ENCODE measurements at regions not wholly inside any gene's neighbourhood (a gene's known extent, or its start where the extent isn't known, plus 50 kb on each side); places are given as distances from the start of the nearest gene placed in this dataset.

DNA sequence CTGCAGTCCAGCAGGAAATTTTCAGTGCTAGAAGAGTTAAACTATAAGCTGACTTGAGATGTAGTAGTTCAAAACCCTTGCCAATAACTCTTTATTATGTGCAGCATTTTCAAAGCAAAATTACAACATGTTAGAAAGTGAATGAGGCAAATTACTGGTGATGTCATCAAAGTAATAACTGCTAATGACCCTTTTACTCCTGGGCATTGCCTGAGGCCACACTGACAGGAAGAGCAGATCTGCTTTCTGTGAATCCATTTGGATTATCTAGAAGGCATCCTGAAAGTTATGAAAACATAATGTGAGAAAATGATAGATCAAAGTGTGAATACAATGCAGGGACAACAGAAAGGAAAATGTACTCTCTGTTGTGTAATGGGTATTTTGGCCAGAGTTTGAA is 139.6 kb upstream of the TRIB2 start:
- DNase-seq = no peak

DNA sequence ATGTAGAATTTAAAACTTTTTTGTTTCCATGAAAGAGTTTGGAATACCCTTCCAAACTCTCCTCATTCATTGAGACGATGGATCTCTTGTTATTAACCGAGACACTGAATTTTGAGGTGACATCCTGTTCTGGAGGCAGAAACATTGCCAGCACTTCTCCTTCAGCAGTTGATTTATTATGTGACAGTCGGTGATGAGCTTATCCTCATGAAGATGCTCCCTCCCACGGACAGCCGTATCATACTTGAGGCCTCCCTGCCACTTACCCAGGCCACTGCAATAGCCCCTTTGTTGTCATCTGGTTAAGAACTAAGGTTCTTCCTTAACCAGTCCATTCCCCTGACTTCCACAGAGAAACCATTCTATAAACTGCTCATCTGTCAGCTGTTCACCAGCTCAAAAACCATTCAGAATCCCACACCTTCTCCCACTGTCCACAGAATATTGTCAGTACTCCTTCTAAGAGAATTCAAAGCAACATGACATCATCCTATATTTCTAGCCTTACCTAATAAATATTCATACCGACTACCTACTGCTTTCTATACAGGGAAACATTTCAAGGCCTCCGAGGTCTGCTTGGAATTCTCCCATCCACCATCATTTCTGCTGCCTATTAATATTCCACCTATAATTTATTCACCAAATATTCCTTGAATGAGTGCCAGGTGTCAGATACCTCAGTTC is 139.0 kb upstream of the TRIB2 start:
- DNase-seq = no peak

DNA sequence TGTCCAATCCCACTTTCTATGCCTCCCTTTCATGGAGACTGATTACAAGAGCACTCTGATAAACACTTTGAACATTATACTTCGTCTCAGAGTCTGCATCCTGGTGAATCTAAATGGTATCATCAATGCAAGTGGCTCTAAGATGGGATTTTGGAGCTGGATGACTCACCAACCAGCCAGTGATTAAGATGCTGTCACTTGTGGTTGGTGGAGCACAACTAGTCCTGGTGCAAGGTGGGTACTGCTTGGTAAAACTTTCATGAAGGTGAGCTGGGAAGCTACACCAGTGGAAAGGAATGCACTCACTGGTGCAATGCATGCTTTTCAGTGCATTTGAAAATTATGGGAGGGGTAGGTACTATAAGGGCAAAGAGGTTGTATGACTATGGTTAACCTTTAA is 137.7 kb upstream of the TRIB2 start:
- DNase-seq = no peak

DNA sequence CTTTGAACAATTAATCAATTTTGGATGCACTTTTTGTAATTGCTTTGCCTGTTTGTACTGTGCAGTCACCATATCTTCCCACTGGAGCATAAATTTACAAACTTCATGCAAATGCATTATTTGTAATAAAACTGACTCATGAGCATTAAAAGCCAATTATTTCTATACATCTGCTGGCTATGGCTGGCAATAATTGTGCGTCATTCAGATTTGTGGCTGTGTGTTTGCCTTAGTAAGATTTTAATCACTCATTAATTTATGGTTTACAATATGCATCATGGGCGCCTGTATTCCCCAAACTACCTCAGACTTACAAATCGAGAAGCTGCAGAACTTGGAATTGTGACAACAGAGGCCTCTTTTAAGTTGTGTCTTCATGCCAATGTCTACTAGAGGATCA is 132.4 kb upstream of the TRIB2 start:
- DNase-seq = no peak

DNA sequence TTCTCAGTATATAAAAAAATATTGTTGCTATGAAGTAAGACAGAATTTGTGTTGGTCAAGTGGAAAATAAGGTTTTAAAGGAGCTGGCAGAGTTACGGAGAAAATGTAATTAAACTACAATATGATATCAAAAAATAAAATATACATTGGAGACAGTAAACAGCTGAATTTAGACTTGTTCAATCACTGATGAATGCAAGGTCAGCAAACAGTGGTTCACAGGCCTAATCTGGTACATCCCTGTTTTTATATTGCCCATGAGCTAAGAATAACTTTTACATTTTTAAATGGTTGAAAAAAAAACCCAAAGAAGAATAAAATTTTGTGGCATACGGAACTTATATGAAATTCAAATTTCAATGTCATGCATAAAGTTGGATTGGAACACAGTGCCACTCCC is 131.0 kb upstream of the TRIB2 start:
- DNase-seq = no peak

DNA sequence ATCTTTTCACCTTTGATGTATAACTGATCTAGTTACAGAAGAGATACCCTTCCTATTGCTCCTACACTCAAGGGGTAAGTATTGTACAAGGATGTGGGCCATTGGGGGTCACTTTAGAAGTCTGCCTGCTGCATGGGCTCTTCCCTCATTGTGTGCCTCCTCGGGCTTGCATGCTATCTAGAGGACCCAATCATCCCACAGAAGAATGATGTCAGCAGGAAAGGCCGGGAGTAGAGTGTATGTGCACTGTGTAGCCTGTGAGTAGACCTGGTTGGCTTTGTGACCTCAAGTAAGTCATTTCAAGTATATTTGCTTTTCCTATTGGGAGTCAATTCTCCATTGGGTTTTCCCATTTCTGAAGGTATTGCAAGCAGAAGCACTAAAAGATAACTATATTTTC is 129.5 kb upstream of the TRIB2 start:
- DNase-seq = no peak

DNA sequence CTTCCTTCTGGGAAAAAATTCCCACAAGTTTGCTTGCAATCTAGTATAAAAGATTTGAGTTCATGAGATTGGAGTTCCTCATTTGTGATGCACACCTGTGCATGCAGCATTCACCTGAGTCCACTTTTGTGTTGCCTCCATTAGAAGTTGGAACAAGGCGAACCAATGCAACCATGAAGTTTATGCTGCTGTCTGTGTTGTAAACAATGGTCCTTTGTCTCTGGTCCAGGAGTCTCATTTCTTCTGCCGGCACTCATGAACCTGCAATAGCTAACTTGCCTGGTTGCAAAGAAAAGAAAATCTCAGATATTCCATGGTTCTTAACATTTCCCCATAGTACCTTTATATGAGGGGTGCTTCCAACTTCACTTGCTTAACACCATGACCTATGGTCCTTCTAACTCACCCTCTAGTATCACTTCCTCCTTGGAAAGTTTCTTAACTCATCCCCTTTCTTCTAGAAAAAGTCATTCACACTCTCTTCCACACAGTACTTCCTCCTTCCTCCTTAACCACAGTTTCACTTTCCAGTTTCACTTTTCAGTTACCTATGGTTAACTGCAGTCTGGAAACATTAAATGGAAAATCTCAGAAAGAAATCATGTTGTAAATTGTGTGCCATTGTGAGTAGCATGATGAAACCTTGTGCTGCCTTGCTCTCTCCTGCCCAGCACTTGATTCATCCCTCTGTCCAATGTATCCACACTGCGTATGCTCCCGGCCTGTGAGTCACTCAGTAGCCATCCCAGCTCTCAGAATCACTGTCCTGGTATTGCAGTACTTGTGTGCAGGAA is 128.8 kb upstream of the TRIB2 start:
- DNase-seq = peak in 1 of 2 experiments; percentile 8

DNA sequence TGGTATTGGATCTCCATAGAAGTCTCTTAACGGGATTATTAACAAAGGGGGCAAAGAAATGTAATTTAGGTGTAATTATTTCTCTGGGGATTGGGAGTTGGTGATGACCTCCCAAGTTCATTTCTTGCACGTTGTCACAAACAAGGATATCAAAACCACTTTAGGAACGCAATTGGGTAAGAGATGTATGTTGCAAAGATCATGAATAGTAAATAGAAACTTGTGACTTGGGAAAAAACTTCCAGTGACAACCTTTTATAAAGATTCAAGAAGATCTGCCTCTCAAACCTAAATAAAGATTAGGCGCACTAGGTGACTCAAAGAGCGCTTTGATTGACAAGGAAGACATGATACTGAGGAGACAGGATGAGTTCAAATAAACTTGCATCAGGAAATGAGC is 127.8 kb upstream of the TRIB2 start:
- DNase-seq = no peak

DNA sequence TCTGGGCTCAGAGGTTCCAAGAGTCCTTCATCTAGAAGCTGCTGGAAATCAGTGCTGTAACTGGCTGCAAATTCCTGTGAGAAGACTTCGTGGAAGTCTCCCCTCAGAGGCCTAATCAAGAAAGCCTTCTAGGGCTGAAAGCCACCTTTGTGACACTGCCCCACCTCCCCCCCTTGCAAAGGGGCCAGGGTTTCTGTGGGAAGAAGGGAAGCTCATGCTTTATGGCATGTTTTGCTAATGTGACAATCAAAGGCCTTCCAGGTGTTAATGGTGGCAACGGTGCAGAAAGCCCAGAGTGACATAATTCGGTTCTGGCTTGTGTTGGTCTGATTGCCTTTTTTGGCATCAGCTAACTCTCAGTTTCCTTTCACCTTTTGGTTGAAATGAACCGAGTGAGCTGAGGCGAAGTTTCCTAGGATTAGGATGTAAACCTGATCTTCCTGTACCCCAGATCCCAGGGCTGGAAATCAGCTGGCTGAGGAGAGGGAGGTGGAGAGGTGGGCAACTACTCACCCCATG is 126.9 kb upstream of the TRIB2 start:
- no peak for DNase-seq

DNA sequence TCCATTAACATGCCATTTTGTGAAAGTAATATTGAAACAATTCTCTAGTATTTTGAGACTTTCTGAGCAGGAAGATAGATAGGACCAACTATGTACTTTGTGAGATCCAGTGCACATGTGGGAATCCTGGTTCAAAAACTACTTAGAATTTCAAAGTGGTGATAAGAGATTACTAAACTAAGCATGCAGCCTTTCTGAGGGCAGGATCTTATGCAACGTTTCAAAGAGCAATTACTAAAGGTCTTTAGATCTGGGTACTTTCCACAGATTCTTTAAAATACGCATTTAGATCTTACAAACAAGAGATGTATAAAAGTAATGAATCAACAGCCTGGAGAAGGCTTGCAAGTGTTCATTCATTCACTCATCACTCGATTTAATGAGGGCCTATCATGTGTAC is 124.4 kb upstream of the TRIB2 start:
- no peak for DNase-seq

DNA sequence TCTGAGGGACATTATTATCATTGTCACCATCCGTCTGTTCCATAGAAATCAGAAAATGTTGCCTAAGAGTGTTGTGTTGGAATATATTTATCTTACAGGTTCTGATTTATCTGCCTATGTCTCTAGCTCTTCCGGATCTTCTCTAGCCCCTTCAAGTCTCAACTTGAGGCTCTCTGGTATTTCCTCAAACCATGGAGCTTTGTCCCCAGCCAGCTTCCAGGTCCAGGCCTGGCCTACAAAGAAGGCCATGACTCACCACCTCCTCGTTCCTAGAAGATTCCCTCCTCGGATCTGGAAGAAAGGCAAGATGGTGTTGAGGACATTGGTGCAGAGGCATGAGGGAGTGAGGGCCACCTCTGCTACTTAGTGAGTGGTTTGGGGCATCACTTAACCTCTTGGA is 122.1 kb upstream of the TRIB2 start:
- DNase-seq = no peak

DNA sequence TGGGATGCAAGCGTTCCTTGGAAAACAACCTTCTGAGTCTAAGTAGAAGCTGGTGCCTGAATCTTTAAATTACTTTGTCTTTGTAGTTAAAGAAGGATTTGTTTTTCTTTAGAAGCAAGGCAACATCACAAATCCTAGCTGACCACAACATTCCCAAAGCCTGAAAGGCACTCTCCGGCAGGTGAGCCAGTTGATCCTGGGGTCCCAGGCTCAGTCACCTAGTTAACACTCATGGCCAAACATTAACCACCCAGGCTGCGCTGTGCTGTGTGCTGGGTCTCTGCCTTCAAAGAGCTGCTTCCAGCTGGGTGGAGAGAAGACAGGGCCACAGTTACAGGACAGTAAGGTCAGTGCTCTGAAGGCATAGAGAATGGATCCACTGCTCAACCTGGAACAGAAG is 120.0 kb upstream of the TRIB2 start:
- DNase-seq = no peak

DNA sequence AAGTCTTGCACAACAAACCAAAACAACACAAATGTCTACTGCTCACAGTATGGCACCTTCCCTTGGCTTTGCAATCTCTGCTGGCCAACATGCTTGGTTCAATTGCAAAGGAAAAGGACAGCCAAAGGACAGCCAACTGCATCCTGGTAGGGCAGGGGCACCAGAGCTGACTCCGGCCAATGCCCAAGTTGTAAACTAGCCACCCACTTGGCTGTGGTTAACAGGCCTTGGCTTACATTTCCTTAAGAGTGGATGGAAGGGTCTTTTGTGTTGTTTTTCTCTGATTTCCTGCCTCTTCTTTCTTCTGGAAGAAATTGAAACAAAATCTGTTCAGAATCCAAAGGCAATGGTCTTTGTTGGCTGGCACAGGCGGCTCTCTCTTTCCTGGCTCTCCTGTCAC is 119.1 kb upstream of the TRIB2 start:
- DNase-seq = no peak

DNA sequence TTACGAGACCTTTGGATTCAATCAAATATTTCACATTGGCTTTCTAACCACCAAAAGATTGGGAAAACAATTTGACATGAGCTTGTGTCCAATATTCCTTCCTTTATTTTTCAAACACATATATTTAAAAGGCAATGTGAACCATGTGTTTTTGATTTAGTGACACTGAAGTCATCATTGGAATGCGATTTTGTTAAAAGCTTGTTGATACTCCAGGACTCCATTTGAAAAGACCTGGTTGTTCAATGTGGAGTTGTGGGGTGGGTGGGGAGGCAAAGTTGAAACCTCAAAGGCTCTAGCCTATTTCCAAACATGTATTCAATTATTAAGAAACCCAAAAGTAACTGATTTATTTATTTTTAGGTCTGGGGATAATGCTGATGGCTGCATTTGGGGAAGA is 114.1 kb upstream of the TRIB2 start:
- DNase-seq = no peak

DNA sequence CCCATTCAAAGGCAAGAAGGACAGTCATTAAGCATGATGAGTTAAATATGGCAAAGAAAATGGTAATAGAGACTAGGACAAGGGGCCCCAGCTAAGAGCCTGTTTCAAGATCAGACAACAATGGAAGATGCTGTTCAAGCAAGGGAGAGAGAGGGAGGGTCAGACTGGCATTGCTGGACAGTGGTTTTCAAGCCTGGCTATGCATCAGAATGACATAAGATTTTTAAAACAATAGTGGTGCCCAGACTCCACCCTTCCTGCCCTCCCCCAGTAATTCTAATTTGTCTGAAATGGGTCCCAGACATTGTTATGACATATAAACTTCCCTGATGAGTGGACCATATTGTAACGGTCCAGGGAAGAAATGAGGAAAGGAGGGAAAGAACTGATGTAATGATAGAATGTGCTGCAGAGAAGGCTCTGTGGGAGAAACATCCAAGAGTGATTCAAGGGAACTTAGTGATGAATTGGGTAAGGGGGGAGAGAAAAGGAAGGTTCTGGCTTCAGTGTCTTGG is 112.9 kb upstream of the TRIB2 start:
- no peak for DNase-seq

DNA sequence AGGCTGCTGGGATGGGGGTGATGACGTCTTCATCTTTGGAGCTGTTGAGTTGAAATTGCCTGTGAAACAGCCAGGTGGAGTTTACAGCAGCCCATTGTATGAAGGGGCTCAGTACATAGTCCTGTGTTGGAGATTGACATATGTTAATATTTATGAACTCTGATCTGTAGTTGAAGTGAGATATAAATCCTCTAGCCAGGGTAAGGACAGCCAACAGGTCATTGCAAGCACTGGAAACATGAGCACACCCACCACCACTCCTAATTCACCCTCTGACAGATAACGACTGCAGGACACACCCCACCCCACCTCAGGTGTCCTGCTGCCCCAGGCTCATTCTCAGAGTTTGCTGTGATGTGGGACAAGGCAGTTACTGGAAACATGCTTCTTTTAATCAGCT is 112.4 kb upstream of the TRIB2 start:
- no peak for DNase-seq

DNA sequence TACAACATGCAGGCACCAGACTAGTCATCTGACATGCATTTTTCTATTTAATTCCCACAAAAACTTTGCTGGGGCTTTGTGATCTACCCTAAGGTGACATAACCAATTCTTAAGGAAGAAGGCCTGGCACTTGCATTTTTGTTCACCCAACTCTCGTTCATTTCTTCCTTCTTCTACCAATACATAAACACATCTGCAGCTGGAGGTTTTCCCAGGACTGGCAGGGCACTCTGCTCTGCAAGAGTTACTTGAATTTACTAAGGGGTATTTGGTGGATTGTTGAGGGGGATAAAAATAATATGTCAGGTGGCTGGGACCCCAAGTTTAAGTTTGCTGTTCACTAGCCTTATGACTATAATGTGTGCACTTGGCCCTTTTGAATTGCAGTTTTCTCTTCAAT is 111.4 kb upstream of the TRIB2 start:
- DNase-seq = no peak

DNA sequence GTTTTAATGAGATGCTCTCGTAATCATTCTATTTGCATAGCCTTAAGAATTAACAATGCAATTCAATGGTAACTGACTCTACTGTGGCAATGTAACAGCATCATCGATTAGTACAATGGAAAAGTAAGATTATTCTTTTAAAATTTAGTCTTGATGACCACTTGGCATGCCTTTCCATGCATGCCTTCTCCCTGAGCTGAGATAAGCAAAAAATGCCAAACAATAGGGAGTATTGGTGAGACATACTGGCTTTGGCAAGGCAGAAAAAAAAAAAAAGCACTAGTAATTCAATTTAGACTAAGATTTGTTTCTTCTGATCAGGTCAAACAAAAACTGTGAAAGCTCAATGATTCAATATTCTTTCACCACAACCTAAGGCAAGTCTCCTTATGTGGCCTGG is 110.8 kb upstream of the TRIB2 start:
- no peak for DNase-seq

DNA sequence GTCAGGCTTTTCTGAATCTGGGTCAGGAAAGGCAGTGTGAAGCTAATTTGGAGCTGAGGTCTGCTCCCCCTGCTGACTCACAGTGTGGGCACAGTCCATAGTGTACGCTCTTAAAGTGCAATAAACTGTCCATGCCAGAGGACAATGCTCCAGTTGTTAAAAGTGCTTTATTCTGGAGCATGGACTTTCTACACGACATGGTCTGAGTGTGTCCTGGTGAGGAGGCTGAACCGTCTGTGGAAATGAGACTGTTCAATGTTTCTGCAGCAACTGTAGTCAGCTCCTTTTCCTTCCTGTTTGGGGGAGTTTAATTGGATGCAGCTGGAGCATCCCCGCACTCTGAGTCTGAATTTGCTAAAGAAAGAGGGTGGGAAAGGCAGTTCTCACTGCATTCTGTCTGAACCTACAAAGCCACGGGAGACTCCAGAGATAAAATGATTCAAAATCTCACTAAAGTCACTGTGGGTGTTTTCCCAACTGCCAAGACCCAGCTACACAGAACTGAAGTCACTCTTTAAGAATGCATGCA is 110.2 kb upstream of the TRIB2 start:
- DNase-seq = no peak

DNA sequence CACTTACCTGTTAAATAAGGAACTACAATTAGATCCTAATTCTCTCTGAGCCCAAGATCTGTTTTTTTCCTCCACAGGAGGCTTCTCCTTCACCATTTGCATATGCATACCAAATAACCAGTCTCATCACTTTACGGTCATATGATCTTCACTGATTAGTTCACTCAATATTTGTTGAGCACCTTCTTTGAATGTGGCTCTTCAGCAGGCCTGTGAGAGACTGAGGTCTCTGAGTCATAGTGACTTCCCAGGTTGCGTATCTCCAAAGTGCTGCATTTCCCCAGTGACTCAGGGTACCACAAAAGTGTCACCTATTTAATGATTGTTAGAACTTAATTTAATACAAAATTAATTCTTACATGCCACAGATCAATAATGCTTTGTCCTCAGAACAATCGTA is 108.8 kb upstream of the TRIB2 start:
- no peak for DNase-seq

DNA sequence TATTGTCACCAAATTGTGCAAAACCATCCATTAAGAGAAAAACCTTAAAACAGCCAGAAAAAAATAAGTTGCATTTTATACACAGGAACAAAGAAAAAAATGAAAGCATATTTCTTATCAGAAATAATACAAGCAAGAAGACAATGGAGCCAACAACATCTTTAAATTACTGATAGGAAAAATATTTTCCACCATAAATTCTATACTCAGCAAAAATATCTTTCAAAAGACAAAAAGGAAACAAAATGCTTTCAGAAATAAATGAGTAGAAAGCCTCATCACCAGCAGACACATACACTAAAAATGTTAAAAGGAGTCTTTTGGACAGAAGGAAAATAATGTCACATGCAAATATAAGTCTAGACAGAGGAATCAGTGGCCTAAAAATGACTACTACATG is 106.4 kb upstream of the TRIB2 start:
- no peak for DNase-seq

DNA sequence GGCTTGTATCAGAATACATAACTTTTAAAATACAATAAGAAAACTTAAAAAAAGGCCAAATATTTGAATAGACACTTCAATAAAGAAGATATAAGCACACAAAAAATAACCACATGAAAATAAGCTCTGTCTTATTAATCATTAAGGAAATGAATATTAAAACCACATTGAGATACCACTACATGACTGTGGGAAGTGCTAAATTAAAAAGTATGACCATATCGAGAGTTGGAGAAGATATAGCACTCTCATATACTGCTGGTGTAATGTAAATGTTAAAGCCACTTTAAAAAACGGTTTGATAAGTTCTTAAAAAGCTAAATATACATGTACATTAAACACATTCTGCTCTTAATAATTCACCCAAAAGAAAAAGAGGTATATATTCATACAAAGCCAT is 104.6 kb upstream of the TRIB2 start:
- no peak for DNase-seq

DNA sequence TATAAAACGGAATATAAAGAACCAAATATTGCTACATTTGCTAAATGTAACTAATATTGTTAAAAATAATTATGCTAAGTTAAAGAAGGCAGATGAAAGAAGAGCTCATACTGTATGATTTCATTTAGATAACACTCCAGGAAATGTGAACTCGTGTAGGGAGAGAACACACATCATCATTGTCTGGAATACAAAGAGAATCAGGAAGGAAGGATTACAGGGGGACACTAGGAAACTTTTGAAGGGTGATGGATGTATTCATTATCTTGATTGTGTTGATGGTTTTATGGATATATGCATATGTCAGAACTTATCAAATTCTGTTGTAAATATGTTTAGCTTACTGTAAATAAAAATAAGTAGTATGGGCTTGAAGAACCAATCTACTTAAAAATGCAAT is 104.1 kb upstream of the TRIB2 start:
- no peak for DNase-seq

DNA sequence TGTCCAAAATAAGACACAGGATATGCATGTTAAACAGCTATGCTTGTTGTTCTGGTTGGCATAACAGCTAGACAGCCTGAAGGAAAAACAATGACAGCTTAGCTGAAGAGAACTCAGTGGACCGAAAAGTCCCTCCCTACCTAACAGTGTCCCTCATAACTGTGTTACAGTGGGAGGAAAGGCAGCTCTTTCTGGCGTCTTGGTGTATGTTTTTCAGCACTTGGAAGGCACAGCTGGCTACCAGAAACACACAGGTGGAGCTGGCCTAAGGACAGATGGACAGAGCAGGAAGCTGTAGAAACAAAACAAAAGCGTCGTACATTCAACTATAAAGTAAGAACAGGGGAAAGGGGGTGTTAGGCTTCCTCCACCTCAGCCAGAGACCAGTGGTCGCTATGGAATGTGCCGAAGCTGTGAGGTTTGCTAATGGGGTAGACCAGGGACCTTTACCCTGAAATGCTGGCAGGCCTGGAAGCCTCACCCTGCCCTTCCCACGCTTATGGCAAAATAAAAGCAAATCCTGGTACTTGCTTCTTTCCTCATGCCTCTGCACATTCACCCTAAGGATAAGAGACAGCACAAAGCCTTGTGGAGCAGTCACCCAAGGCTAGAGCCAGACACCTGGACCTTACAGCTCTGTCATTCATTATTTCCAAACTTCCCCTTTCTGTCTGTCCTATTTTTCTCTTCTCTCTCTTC is 103.5 kb upstream of the TRIB2 start:
- DNase-seq = no peak
